ENCODE measurements at regions not wholly inside any gene's neighbourhood (a gene's known extent, or its start where the extent isn't known, plus 50 kb on each side); places are given as distances from the start of the nearest gene placed in this dataset.

DNA sequence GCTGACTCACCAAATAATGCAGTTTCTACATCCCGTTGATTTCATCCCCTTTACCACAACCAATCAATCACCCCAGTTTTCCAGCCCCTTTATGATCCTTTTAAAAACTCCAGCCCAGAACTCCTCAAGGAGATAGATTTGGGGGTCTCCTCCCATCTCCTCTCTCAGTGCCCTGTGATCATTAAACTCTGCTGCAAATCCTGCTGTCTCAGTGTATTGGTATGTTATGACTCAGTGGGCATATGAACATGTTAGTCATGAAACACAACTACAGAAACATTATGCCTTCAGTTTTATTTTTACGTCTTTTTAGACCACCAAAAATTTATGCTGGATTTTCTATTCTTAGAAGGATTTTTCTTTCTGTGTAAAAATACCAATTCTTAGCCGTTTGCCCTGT, 213.7 kb downstream of the DIPK2A start:
- no peak for TF ChIP-seq POLR2A (IDR thresholded peaks at IDR 0.05; ENCODE audit: low read depth, low read length)
- no peak for TF ChIP-seq POLR2AphosphoS5 (IDR thresholded peaks at IDR 0.05; ENCODE audit: low read depth, low read length)
- TF ChIP-seq TAF1 (IDR thresholded peaks at IDR 0.05; ENCODE audit: borderline replicate concordance, low read depth, low read length) = no peak
